CD4-positive, alpha-beta T cell treated with Interleukin-10 for 1 hour (primary cell): ENCODE measurements at regions not wholly inside any gene's neighbourhood (a gene's known extent, or its start where the extent isn't known, plus 50 kb on each side); places are given as distances from the start of the nearest gene placed in this dataset.
A peak's percentile ranks its signal among the peaks of the same experiment; 100 is the strongest.
"Not testable (repeated sequence)": the region's sequence is repeated elsewhere in the genome, so short reads cannot be mapped to it uniquely, and the experiment has no call there.

Source experiments
- DNase-seq: peaks from one replicate; pipeline ENCODE4 v3.0.0-alpha.2; 2020

GRCh38 chrX:84611843-84612636 lies 109.8 kb upstream of the HDX start:
- DNase-seq, result no peak

DNA sequence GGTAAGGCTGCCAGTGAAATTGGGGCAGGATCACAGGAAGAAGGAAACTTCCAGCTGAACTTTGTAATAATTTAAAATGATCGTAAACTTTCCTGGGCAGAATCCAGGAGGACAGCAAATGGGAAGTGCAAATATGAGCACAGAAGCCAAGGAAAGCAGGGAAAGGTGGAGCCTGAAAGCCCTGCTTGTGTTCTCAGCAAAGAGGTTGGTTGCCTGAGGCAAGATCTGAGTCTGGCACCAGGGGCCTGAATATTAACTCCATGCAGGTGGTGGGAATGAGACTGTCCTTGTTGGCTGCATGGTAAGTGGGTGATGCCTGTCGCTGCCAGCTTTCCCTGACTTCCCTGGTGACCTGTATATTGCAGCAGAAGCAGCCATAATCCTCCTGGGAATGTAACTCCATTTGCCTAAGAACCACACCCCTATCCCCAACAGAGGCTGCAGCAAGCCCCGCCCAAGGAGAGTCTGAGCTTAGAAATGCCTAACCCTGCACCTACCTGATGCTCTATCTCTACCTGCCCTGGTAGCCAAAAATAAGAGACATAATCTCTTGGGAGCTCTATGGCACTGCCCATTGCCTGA lies 132.0 kb upstream of the HDX start:
- no peak for DNase-seq

GRCh38 chrX:84666086-84666485 lies 163.8 kb upstream of the HDX start:
- DNase-seq, result no peak

- no peak for DNase-seq
Measured at GRCh38 chrX:84690228-84690627, 188.0 kb upstream of the HDX start.

DNA sequence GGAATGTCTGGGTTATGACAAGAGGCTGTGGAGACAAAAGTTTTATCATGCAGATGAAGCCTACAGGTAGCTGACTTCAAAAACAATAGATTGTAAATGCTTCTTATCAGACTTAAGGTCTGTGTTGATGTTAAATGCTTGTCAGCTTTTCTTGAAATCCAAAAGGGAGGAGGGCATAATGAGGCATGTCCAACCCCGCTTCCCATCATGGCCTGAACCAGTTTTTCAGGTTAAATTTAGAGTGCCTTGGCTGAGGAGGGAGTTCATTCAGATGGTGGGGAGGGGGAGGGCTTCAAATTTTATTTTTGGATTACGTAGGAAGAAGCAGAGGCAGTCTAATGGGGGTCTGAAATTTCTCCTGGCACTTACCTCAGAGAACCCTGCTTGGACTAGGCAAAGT lies 207.7 kb upstream of the HDX start:
- DNase-seq, result no peak

DNA sequence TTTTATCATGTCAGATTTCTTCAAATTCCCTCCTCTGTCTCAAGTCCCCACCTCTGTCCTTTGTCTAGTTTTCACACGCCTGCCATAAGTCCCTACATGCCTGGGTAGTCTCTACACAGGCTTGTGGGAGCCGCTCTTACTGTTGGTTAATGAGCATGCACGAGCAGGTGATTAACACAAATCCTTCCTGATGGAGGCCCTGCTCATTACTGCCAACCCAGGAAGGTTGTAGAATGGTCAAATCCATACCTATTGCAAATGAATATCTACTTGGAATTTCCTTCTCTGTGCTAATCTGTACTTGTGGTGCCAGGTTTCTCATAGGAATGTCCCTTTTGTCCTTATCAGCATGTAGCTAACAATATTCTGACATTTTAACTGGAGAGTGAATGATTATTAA lies 208.4 kb upstream of the HDX start:
- DNase-seq, result no peak

DNA sequence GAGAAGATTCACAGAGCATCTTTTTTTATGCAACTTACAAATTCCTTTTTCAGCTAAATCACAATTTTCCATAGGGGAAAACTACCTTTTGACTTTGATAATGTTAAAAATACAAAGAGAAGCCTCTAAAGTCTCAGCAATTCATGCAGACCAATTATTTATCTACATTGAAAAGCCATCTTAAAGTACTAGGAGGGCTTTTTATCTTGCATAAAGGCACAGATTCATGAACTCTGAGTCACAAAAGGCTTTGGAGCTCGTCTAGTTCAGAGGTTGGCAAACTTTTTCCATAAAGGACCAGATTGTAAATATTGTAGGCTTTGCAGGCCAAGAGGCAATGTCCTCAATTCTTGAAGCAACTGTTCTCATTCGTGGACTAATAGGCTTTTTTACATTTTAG lies 210.4 kb upstream of the HDX start:
- no peak for DNase-seq

- no peak for DNase-seq
Measured at GRCh38 chrX:84715315-84715714, 213.1 kb upstream of the HDX start.

- no peak for DNase-seq
Measured at GRCh38 chrX:84717343-84717742, 215.1 kb upstream of the HDX start.

- no peak for DNase-seq
Measured at GRCh38 chrX:84721416-84721815, 219.2 kb upstream of the HDX start.

DNA sequence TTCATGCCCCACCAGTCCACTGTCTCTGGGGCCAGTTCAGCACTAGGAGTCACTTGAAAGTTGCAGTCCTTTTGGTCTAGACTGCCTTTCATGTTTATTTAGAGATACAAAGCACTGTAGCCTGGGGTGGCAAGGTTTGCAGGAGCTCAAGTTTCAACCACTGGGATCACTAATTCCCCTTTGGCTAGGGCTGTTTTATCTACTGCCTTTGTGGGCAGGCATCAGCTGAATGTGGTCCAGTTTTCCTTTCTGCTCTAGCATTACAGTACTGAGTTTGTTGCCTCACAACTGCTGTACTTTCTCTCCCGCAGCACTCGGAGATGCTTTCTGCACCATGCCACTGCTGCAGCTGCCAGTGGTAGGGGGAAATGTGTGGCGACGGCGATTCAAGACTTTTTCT lies 222.3 kb upstream of the HDX start:
- no peak for DNase-seq

DNA sequence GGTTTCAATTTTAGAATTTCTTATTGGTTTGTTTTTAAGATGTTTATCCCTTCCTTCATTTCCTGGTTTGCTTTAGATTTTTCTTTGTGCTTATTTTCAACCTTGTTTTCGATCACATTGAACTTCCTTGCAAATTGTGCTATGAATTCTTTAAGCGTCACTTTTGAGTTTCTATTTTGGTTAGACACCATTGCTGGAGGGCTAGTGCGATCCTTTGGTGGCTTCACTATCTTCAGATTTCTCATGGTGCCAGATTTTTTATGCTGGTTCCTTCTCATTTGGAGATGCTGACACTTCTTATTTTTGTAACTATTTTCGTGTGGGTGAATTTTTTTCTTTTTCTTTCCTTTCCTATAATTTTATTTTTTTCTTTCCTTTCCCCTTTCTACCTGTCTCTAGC lies 227.2 kb upstream of the HDX start:
- DNase-seq, result no peak

GRCh38 chrX:84729809-84730208 lies 227.6 kb upstream of the HDX start:
- peak; percentile 11 for DNase-seq

DNA sequence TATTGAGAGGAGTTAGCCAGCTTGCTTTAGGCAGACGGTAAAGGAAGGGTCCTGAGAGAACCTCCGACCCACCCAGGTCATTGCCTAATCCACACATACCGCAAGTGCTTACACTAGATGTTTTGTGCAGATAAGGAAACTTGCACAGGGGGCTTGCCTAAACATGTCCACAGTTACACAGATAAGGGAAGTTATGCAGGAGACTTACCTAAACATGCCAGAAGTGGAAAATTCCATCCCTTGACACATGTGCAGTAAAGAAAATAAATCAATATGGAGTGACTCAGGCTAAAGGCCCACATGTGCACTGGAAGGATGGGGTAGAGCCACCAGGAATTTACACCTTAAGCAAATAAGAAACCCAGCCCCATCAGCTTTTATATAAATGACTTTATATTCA lies 232.8 kb upstream of the HDX start:
- DNase-seq, result no peak

GRCh38 chrX:84737471-84737871 lies 235.2 kb upstream of the HDX start:
- no peak for DNase-seq

GRCh38 chrX:84747516-84747915 lies 245.3 kb upstream of the HDX start:
- no peak for DNase-seq

GRCh38 chrX:84748965-84749656 lies 246.9 kb upstream of the HDX start:
- no peak for DNase-seq

DNA sequence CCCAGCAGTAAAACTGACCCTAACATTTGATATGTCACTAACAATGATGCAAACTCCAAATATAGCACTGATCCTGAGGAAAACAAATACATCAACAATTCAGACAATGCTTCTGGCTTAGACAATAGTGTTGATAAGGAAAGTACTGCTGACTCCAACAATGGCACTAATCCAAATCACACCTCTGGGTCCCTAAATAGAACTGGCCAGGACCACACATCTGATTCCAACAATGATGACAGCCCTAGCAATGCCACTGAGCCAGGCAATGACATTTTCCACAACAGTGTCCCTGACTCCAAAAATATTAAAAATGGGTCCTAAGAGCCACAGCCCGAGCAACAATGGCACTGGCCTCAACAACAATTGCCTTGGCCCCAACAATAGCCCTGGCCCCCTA lies 243.1 kb upstream of the APOOL start:
- DNase-seq, result no peak

DNA sequence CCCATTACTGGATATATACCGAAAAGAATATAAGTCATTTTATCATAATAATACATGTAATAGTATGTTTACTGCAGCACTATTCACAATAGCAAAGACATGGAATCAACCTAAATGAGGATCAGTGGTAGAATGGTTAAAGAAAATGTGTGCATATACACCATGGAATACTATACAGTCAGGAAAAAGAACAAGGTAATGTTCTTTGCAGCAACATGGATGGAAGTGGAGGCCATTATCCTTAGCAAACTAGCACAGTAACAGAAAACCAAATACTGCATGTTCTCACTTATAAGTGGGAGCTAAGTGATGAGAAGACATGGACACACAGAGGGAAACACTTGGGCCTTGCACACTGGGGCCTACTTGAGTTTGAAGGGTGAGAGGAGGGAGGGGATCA lies 207.4 kb upstream of the APOOL start:
- no peak for DNase-seq

- no peak for DNase-seq
Measured at GRCh38 chrX:84830836-84831235, 172.8 kb upstream of the APOOL start.

GRCh38 chrX:84846541-84846940 lies 157.1 kb upstream of the APOOL start:
- not testable (repeated sequence) for DNase-seq

- DNase-seq, result not testable (repeated sequence)
Measured at GRCh38 chrX:84851183-84851582, 152.5 kb upstream of the APOOL start.

DNA sequence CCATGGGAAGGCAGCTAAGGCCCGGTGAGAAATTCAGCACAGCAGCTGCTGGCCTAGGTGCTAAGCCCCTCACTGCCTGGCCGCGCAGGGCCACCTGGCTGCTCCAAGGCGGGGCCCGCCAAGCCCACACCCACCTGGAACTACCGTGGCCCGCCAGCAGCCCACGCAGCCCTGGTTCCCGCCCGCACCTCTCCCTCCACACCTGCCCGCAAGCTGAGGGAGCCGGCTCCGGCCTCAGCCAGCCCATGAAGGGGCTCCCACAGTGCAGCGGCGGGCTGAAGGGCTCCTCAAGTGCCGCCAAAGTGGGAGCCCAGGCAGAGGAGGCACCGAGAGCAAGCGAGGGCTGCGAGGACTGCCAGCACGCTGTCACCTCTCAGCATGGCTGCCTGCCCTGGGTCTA lies 146.9 kb upstream of the APOOL start:
- DNase-seq, result not testable (repeated sequence)

DNA sequence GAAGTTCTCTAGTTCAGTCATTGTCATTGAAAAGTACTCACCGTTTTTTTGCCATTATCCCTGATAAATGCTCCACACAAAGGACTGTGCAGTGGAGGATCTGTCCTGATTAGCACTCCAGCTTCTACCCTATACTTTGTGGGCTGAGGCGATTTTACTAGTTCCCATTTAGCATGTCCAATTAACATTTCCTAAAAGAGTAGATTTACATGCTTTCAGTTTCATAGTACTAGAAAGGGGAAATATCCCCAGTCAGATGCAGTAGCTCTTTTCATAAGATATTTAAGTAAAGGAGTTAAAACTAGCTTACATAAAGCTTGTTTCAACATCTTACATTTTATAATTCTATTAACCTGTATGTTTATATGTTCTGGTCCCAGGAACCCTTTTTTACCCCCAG lies 144.9 kb upstream of the APOOL start:
- not testable (repeated sequence) for DNase-seq
